Lower leg skin (tissue), 4 donors: ENCODE measurements at regions not wholly inside any gene's neighbourhood (a gene's known extent, or its start where the extent isn't known, plus 50 kb on each side); places are given as distances from the start of the nearest gene placed in this dataset.
"Not testable (repeated sequence)": the region's sequence is repeated elsewhere in the genome, so short reads cannot be mapped to it uniquely, and the experiment has no call there.

Source experiments
- DNase-seq, 2 donors: peaks; one replicate each; pipeline ENCODE4 v3.0.0-alpha.2; 2019; ENCODE audit warnings: low spot score in 2 of 2
- H3K4me3 ChIP-seq: fragments of 200-600 bp; sonication (generic); 2 replicates; pipeline ENCODE4 v1.5.1; 2017; ENCODE audit warnings: mild to moderate bottlenecking, low read depth; ENCODE audit not compliant: poor library complexity, severe bottlenecking
- POLR2A ChIP-seq, 2 donors: fragments of 450-650 bp; IDR thresholded peaks; one replicate each; pipeline ENCODE4 v1.6.1; 2016 to 2017; ENCODE audit warnings: antibody characterized with exemption in 2 of 2, mild to moderate bottlenecking in 1 of 2, moderate library complexity in 1 of 2
- WGBS, 2 donors: methylation state at CpG; one replicate each; pipeline ENCODE4 v1.1.5; 2018; 5-methylcytosine and 5-hydroxymethylcytosine counted together
- intact Hi-C: fragments of 100-400 bp; cut with DNase I; formaldehyde crosslinking; loops from one replicate; pipeline ENCODE4 v1.15.0; 2023; ENCODE audit warnings: low total_unique reads
- TF ChIP-seq, protein P1 (sequence below), 3 donors: fragments of 450-650 bp; IDR thresholded peaks; one replicate each; pipeline ENCODE4 v1.5.1; 2016; ENCODE audit warnings: antibody characterized with exemption in 3 of 3, mild to moderate bottlenecking in 3 of 3, moderate library complexity in 2 of 3

DNA sequence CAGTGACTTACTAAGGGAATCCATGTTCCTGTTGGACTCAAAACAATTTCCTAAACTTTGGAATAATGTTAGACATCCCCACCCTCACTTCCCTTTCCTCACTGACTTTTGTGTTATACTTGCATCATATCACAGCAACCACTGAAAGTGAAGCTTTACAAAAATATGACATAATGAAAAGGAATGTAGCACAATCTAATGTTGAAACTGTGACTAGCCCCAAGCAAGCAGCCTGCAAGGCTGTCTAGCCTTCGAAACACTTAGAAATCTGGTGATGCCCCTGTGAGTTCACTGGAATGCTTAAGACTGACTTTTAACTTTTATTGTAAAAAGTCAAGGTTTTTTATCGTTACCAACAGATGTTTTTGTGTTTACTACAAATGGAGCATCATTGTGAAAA is 203.7 kb upstream of the ZNF385D start:
- intact Hi-C loops, result no loop called here
- TF ChIP-seq, protein P1, sequence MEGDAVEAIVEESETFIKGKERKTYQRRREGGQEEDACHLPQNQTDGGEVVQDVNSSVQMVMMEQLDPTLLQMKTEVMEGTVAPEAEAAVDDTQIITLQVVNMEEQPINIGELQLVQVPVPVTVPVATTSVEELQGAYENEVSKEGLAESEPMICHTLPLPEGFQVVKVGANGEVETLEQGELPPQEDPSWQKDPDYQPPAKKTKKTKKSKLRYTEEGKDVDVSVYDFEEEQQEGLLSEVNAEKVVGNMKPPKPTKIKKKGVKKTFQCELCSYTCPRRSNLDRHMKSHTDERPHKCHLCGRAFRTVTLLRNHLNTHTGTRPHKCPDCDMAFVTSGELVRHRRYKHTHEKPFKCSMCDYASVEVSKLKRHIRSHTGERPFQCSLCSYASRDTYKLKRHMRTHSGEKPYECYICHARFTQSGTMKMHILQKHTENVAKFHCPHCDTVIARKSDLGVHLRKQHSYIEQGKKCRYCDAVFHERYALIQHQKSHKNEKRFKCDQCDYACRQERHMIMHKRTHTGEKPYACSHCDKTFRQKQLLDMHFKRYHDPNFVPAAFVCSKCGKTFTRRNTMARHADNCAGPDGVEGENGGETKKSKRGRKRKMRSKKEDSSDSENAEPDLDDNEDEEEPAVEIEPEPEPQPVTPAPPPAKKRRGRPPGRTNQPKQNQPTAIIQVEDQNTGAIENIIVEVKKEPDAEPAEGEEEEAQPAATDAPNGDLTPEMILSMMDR (IDR thresholded peaks at IDR 0.05), result no peak
- no peak for TF ChIP-seq POLR2A (IDR thresholded peaks at IDR 0.05)
- H3K4me3 ChIP-seq, result no peak overlapping the region
- no peak for DNase-seq
- 67 to 76% methylated on average over 2 of the region's 2 CpGs for WGBS, 2 donors

DNA sequence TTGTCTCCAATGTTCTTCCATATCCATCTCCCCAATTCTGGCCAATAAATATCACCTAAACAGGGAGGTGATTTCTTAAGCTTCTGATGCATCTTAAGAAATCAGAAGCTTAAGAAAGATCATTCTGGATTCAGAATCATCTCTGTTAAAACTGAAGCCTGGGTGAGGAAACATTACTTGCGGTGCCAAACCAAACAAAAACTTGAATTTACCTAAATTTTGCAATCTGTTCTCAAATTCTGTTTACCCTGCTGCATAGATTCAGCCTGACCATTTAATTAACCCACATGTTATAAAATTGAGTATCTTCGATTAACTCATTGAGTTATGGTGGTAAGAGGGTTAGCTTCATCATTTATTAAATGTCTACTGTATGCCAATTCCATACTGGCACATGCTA is 204.4 kb upstream of the ZNF385D start:
- DNase-seq, result no peak
- no peak overlapping the region for H3K4me3 ChIP-seq
- WGBS, 2 donors, result 92 to 97% methylated on average over 2 of the region's 2 CpGs
- intact Hi-C loops, result no loop called here
- TF ChIP-seq POLR2A (IDR thresholded peaks at IDR 0.05), result no peak
- TF ChIP-seq, protein P1 (IDR thresholded peaks at IDR 0.05), result no peak

DNA sequence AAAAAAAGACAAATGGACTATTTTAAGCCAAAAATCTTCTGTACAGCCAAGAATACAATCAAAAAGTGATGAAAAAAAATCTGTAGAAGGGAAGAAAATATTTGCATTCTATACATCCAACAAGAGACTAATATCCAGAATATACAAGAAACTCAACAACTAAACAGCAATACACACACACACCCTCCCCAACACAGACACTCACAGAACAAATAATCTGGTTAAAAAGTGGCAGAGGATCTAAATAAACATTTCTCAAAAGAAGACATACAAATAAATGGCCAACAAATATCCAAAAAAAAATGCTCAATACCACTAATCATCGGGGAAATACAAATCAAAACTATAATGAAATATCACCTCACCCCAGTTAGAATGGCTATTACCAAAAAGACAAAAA is 209.0 kb upstream of the ZNF385D start:
- 0 to 36% methylated on average over 1 of the region's 1 CpG for WGBS, 2 donors
- TF ChIP-seq, protein P1 (IDR thresholded peaks at IDR 0.05), result no peak
- no peak for TF ChIP-seq POLR2A (IDR thresholded peaks at IDR 0.05)
- intact Hi-C loops, result no loop called here

DNA sequence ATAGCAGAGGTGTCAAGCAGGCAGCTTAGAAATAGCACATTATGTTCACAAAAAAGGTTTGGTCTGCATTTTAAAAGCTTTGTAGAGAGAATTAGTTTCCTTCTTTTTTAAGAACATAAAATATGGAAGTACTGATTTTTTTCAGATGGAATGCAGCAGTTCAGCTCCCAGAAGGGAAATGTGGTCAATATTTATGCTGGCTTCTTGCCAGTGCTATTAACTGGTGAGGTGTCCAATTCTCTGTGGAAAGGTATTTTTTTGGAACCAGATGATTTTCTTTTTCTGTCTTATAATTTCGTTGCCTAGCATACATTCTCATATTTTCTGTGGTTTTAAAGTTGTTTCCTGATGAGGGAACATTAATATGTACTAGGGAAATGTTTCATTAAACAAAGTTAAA is 211.4 kb upstream of the ZNF385D start:
- WGBS, 2 donors, result 10 to 15% methylated on average over 1 of the region's 1 CpG
- DNase-seq, result no peak
- intact Hi-C loops, result no loop called here
- no peak overlapping the region for H3K4me3 ChIP-seq
- TF ChIP-seq POLR2A (IDR thresholded peaks at IDR 0.05), result no peak
- TF ChIP-seq, protein P1 (IDR thresholded peaks at IDR 0.05), result no peak

More for the DNA sequence above, 209.0 kb upstream of the ZNF385D start:
- DNase-seq, result no peak
- no peak overlapping the region for H3K4me3 ChIP-seq

DNA sequence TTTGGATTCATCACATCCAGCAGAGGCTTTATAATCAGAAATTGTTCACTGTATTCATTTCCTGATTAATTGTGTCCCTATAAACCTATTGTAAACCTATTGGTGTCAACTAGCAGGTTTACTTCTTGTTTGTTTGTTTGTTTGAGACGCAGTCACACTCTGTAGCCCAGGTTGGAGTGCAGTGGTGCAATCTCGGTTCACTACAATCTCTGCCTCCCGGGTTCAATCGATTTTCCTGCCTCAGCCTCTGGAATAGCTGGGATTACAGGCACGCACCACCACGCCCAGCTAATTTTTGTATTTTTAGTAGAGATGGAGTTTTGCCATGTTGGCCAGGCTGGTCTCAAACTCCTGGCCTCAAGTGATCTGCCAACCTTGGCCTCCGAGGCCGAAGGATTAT is 215.4 kb upstream of the ZNF385D start:
- H3K4me3 ChIP-seq, DNase-seq, intact Hi-C loops: not testable (repeated sequence)
- WGBS, 2 donors, result 80 to 88% methylated on average over 8 of the region's 8 CpGs

DNA sequence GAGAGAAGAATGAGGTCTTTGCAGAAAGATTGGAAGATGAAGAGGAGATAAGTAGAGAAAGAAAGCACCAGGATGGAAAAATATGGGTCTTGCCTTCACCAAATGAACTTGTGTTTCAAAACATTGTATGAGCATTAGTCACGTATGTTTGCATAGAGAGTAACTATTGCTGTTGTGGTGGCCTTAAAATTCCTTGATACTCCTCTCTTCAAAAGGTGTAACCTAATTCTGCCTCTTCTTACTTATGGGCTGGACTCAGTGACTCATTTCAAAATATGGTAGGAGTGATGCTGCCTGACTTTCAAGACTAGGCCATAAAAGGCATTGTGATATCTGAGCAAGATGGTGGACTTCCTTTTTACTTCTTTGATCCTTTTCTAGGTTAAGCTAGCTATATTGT is 228.7 kb upstream of the ZNF385D start:
- intact Hi-C loops, result no loop called here
- no peak overlapping the region for H3K4me3 ChIP-seq
- 93 to 96% methylated on average over 1 of the region's 1 CpG for WGBS, 2 donors
- TF ChIP-seq POLR2A (IDR thresholded peaks at IDR 0.05), result no peak
- DNase-seq, result no peak

DNA sequence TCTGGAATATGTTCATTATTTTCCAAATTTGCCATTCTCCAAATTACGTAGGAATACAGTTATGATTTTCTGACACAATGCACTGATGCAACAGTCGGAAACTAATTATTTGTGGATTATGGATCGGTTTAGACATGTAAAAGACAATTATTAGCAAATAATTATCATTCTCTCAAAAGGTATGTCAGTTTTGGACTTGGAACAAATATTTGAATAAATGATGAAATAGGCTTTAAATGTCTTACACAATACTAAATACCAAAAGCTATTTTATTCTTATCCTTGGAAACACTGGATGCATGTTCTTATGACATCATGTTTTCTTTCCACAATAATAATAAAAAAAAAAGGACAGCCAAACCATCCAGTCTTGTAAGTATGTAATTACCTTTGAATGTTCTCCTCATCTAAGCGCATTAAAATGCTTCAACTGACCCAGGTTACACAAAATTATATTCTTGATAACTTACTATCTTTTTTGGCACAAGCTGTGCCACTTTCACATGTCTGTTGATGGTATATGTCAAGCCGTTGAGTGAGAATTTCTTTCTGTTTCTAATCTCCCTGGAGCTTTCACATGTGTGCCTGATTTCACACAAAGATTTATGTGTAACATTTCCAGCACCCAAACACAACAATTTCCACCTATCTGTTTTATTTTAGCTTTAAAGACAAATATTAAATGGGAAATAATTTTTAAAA is 238.5 kb upstream of the ZNF385D start:
- no peak overlapping the region for H3K4me3 ChIP-seq
- WGBS, 2 donors, result 54 to 56% methylated on average over 5 of the region's 5 CpGs
- TF ChIP-seq, protein P1 (IDR thresholded peaks at IDR 0.05), result no peak
- TF ChIP-seq POLR2A (IDR thresholded peaks at IDR 0.05), result no peak
- no peak for DNase-seq
- intact Hi-C loops, result no loop called here
